COLO829 (cell line): ENCODE measurements at regions not wholly inside any gene's neighbourhood (a gene's known extent, or its start where the extent isn't known, plus 50 kb on each side); places are given as distances from the start of the nearest gene placed in this dataset.
A peak's percentile ranks its signal among the peaks of the same experiment; 100 is the strongest.
"Not testable (repeated sequence)": the region's sequence is repeated elsewhere in the genome, so short reads cannot be mapped to it uniquely, and the experiment has no call there.

Source experiments
- DNase-seq: peaks from one replicate; pipeline ENCODE4 v3.0.0; 2012; ENCODE audit warnings: low spot score

- no peak for DNase-seq
These were observed 177.4 kb upstream of the IL15 start for GRCh38 chr4:141459020-141459419.

GRCh38 chr4:141462361-141462760 is 174.0 kb upstream of the IL15 start:
- no peak for DNase-seq

DNA sequence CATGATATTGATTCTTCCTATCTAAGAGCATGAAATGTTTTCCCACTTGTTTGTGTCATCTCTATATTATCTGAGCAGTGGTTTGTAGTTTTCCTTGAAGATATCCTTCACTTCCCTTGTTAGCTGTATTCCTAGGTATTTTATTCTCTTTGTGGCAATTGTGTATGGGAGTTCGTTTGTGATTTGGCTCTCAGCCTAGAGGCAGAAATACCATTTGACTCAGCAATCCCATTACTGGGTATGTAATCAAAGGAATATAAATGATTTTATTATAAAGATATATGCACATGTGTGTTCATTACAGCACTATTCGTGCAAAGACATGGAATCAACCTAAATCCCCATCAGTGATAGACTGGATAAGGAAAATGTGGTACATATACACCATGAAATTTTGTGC is 172.7 kb upstream of the IL15 start:
- DNase-seq = no peak

GRCh38 chr4:141464366-141464765 is 172.0 kb upstream of the IL15 start:
- no peak for DNase-seq

GRCh38 chr4:141465171-141465570 is 171.2 kb upstream of the IL15 start:
- DNase-seq = no peak

DNA sequence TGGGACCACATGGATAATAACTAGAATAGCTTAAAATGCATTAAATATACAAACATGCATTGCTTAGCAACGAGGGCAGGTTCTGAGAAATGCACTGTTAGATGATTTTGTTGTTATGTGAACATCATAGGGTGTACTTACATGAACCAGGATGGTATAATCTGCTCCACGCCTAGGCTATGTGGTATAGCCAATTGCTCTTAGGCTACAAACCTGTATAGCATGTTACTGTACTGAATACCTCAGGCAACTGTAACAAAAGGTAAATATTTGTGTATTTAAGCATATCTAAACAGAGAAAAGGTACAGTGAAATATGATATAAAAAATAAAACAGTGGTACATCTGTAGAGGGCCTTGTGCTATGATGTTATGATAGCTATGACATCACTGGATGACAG is 169.2 kb upstream of the IL15 start:
- DNase-seq = no peak

- no peak for DNase-seq
These were observed 167.0 kb upstream of the IL15 start for GRCh38 chr4:141469392-141469791.

DNA sequence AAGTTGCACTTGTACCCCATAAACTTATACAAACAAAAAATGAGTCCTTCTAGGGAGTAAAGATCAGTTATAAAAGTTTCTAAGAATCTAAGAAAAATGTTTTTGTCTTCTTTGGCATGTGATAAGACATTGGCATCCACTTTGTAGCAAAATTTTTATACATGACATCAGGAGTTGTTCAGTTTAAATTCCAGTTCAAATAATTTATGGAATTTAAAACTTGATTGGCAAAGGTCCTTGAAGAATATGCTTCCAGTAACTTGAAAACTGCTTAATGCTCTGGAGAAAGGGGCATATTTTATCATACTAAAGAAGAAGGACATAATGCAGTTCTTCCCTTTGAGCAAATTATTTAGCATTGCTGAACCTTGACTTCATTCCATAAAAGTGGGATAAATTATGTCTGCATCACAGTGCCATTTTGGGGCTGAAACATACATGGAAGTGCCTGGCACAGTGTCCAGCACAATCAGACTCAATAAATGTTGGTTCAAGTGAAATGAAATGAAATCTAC is 163.3 kb upstream of the IL15 start:
- no peak for DNase-seq

DNA sequence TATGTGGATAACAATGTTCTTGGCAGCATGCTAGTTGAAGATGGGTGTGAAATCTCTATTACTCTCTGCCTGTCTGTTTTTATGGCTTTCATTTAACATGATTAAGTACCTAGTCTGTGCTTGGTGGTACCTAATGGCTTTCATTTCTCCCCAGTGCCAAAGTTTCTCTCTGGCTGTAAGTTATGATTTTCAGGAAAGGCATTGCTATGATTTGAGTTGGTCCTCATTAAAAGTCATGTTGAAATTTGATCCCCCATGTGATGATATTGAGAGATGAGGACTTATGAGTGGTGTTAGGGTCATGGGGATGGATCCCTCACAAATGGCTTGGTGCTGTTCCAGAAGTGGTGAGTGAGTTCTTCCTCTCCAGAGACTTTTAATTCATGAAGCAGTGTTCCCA is 162.4 kb upstream of the IL15 start:
- no peak for DNase-seq

DNA sequence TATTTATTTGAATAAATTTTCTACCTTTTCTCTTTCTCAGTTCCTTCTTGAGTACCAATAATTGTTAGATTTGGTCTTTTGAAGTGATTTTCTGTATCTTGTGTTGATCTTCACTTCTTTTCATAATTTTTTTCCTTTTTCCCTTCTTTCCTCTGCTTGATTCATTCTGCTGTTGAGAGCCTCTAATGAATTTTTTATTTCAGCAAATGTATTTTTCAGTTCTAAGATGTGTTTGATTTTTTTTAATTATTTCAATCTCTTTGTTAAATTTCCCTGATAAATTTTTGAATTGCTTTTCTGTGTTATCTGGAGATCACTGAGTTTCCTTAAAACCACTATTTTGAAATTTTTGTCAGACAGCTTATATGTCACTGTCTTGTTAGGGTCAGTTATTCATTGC is 155.4 kb upstream of the IL15 start:
- DNase-seq = no peak

- DNase-seq = not testable (repeated sequence)
These were observed 152.1 kb upstream of the IL15 start for GRCh38 chr4:141484298-141484697.

GRCh38 chr4:141486375-141486997 is 149.9 kb upstream of the IL15 start:
- no peak for DNase-seq

DNA sequence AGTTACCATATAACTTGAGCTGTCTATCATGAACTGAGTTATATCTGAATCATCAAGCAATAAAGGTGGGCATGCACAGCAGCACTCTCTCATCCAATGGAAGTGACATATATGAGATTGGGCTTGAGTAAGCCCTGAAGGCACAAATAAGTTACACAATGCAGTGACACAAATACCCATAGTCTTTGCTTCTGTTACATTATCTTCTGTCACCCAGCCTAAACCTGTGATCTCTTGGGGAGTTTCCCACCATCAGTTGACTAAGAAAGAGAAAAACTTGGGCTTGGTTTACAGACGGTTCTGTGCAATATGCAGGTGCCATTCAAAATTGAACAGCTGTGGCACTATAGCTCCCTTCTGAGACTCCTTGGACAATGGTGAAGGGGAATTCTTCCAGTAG is 138.8 kb upstream of the IL15 start:
- no peak for DNase-seq

DNA sequence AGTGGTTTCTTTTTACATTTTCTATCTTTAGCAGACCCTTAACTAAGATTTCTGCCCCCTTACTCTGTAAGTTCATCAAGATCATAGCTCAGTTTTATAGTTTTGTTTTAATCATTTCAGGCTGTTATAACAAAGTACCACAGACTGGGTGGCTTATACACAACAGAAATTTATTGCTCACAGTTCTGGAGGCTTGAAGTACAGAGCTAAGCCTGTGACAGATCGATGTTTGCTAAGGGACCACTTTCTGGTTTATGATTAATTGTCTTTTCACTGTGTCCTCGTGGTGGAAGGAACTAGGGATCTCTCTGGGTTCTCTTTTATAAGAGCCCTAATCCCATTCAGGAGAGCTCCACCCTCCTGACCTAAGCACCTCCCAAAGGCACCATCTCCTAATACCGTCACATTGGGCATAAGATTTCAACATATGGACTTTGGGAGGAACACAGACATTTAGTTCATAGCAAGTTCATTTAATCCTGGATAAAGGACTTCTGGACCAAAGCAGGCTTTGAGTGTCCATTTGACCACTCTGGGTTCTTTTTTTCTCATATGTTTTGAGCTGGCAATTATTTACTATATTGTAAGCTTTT is 137.0 kb upstream of the IL15 start:
- no peak for DNase-seq

DNA sequence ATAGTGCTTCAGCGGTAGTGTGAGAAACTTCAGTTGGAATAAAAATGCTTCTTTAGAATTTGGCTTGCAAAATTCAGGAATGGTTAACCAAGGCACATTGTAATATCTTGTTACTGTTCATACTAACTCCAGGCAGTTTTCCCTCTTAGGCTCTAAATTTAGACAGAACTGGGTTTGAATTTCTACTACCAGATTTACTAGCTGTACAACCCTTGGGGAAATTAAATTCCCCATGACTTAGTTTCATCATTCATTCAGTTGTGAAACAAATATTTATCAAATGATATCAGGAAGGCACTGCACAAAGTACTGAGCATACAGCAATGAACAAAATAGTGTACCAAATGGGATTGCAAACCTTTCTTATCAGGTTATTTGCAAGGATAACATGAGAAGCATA is 135.0 kb upstream of the IL15 start:
- DNase-seq = no peak

DNA sequence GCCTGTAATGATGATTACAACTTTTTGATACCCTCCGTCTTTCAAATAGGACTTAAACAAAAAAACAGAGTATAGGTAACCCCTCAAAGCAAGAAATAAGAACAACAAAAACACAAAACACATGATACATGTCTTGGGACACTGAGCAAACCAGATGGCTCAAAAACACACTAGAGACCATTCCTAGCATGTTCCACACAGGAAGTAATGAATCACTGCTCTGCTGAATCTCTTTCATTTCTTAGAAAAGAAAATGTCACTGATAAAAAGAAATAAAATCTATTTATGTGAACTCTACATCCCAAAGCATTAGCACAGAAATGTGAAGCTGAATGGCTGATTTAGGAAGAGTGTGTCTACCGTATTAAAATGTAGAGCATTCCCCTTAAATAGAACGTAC is 134.5 kb upstream of the IL15 start:
- peak; percentile 28 for DNase-seq

- DNase-seq = no peak
These were observed 133.6 kb upstream of the IL15 start for GRCh38 chr4:141502755-141503154.

DNA sequence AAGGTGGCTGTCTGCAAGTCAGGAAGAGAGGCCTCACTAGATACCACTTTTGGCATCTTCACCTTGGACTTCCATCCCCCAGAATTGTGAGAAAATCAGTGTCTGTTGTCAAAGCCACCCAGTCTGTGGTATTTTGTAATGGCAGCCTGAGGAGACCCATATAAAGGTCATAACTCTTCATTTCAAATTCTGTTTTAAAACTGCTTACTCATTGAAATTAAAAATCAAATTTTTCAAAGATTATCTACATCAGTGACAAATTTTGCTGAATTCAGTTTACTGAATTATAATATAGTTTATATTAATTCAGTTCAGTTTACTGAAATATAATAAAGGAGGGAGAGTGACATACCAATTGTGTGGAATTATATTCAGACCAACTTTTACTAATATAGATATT is 133.1 kb upstream of the IL15 start:
- no peak for DNase-seq

DNA sequence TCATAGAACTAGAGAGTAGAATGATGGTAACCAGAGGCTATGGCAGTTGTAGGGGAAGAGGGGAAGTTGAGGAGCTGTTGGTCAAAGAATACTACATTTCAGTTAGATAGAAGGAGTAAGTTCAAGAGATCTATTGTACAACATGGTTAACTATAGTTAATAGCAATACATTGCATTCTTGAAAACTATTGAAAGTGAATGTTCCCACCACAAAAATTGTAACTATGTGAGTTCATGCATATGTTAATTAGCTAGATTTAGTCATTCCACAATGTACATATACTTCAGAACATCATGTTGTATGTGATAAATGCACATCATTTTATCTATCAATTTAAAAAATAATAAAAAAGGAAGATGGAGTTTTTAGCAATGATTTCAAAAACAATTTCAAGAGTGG is 125.3 kb upstream of the IL15 start:
- no peak for DNase-seq

- no peak for DNase-seq
These were observed 122.5 kb upstream of the IL15 start for GRCh38 chr4:141513866-141514265.

DNA sequence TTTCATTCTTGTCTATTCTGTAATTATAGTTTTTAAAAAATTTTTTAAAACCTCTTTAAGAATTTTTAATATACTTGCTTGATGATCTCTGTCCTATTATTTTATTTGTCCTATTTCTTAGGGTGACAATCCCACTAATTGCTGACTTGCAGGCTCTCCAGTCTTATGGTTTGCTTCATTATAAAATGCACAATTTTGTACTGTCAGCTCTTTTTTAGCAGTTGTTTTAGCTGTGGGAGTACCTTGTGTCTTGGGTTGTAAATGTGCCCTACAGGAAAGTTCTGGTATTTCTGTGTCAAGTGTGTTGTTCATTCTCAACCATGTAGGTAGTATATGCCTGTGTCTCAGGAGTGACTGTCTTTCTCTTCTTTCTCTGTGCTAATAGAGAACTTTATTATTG is 118.2 kb upstream of the IL15 start:
- DNase-seq = no peak

DNA sequence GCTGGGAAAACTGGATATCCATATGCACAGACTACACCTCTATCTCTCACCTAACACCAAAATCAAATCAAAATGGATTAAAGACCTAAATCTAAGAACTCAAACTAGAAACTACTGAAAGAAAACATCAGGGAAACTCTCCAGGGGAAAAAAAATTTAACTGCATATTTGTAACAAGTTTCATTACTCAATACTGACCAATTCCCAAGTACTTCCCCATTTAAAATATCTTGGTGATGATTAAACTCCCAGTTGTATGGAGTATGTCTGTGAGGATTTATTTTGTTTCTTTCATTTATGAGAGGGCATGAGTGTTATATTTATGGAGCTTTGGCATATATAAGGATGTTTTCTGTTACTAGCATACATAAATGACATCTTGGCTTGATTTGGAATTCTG is 112.3 kb upstream of the IL15 start:
- DNase-seq = no peak

- no peak for DNase-seq
These were observed 111.5 kb upstream of the IL15 start for GRCh38 chr4:141524841-141525240.

GRCh38 chr4:141530627-141531026 is 105.8 kb upstream of the IL15 start:
- no peak for DNase-seq
